ENCODE measurements at regions not wholly inside any gene's neighbourhood (a gene's known extent, or its start where the extent isn't known, plus 50 kb on each side); places are given as distances from the start of the nearest gene placed in this dataset.
A peak's percentile ranks its signal among the peaks of the same experiment; 100 is the strongest.

DNA sequence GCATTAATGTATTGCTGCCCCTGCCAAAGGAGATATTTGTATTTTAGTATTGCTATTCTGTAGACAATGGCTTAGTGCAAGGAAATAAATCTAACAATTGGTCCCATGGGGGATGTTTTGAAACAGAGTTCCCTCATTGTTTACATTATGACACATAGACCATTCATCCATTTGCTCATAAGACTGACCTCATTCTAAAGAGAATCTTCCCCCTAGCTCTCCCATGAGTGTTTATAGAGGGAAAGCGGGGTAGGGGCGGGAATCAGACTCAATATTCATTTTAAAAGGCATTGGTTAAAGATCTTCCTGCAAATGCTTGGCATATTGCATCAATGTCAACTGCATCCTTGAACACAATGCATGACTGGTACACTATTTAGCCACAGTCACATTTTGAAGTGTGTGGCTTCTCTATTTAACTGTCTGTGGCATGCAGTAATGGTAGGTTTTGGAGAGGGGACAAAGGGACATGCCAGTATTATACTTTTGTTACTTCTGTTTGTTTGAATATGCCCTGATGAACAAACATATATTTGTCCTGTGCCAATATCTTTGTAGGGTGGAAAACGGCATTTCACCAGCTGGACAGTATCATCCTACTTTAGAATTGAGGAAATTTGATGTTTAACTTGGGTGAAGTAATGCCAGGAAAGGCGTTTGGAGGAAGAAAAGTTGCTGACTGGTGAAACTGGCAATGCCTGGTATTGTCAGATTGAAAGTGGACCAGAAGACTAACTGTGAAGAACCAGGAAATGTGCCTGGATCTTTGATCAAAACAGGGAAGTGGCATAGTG, 84.1 kb upstream of the MEGF10 start:
- TF ChIP-seq CTCF (IDR thresholded peaks at IDR 0.05) (no peak), TCF12 (IDR thresholded peaks at IDR 0.05) (peak; percentile 65), RXRA (IDR thresholded peaks at IDR 0.05; ENCODE audit: borderline replicate concordance, low read depth) (peak; percentile 39; the same call in 1 of the 2 replicates), RAD21 (IDR thresholded peaks at IDR 0.05; ENCODE audit: low read length) (no peak), FOSL2 (IDR thresholded peaks at IDR 0.05; ENCODE audit: borderline replicate concordance, low read depth) (peak; percentile 88), USF2 (IDR thresholded peaks at IDR 0.05; ENCODE audit: borderline replicate concordance, low read depth, low read length) (no peak), MXI1 (IDR thresholded peaks at IDR 0.05; ENCODE audit: low read depth, low read length) (no peak), TEAD4 (IDR thresholded peaks at IDR 0.05; ENCODE audit: borderline replicate concordance, insufficient read depth) (0 out of 2 replicates have a peak, but pooled peaks have one; percentile 31), POLR2AphosphoS5 (IDR thresholded peaks at IDR 0.05; ENCODE audit: low read depth, low read length) (no peak), SMC3 (IDR thresholded peaks at IDR 0.05; ENCODE audit: low read depth, low read length) (no peak), NRF1 (IDR thresholded peaks at IDR 0.05; ENCODE audit: low read depth, low read length) (no peak), GABPA (IDR thresholded peaks at IDR 0.05; ENCODE audit: low read depth) (no peak), GATA2 (CRISPR knock-in tag; IDR thresholded peaks at IDR 0.05) (no peak)
- TF ChIP-seq, protein P1, sequence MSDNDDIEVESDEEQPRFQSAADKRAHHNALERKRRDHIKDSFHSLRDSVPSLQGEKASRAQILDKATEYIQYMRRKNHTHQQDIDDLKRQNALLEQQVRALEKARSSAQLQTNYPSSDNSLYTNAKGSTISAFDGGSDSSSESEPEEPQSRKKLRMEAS (IDR thresholded peaks at IDR 0.05; ENCODE audit: low read depth), result no peak

All from SK-N-SH (cell line).